ENCODE measurements at regions not wholly inside any gene's neighbourhood (a gene's known extent, or its start where the extent isn't known, plus 50 kb on each side); places are given as distances from the start of the nearest gene placed in this dataset.

DNA sequence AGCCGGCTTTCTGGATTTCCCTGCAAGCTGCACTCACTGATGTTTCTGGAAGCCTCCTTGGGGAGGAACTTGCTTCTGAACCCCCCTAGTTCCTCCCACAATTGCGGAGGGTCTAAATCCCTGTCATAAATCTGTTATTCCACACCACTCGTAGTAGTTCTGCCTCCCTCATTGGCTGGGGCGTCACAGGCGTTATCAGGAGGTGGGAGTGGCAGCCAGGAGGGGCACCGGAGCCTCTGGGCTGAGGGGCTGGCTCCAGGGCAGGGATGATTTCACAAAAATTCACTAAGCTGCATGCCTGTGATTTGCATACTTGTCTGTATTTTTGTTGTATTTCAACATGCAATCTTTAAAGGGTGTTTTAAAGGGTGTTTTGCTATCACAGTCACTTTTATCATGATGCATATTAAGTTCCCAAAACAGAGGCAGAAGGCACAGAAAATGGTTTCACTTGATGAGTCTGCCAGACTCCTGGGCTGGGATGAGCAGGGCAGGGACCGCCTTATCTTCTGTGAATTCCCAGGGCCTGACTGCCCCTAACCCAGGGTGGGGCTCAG is 176.2 kb upstream of the FOXF1 start:
- Histone ChIP-seq H3K27ac (replicated peaks) (no peak overlapping the region), H3K27me3 (ENCODE audit: insufficient read depth, poor library complexity, severe bottlenecking) (no peaks in the 10 kb centered on the region), H3K4me3 (replicated peaks; ENCODE audit: insufficient read depth, low read length) (no peak overlapping the region)
- DNase-seq (ENCODE audit: low read depth in 1 of 2, low spot score in 1 of 2) = no peak
- TF ChIP-seq POLR2AphosphoS5 (IDR thresholded peaks at IDR 0.05; ENCODE audit: low read depth) (no peak), SPI1 (IDR thresholded peaks at IDR 0.05; ENCODE audit: borderline replicate concordance, low read depth) (no peak), GABPA (IDR thresholded peaks at IDR 0.05; ENCODE audit: low read depth) (no peak)
- TF ChIP-seq, protein P1, sequence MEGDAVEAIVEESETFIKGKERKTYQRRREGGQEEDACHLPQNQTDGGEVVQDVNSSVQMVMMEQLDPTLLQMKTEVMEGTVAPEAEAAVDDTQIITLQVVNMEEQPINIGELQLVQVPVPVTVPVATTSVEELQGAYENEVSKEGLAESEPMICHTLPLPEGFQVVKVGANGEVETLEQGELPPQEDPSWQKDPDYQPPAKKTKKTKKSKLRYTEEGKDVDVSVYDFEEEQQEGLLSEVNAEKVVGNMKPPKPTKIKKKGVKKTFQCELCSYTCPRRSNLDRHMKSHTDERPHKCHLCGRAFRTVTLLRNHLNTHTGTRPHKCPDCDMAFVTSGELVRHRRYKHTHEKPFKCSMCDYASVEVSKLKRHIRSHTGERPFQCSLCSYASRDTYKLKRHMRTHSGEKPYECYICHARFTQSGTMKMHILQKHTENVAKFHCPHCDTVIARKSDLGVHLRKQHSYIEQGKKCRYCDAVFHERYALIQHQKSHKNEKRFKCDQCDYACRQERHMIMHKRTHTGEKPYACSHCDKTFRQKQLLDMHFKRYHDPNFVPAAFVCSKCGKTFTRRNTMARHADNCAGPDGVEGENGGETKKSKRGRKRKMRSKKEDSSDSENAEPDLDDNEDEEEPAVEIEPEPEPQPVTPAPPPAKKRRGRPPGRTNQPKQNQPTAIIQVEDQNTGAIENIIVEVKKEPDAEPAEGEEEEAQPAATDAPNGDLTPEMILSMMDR (IDR thresholded peaks at IDR 0.05; ENCODE audit: insufficient read depth, low read length) = no peak
- TF ChIP-seq, protein P2, sequence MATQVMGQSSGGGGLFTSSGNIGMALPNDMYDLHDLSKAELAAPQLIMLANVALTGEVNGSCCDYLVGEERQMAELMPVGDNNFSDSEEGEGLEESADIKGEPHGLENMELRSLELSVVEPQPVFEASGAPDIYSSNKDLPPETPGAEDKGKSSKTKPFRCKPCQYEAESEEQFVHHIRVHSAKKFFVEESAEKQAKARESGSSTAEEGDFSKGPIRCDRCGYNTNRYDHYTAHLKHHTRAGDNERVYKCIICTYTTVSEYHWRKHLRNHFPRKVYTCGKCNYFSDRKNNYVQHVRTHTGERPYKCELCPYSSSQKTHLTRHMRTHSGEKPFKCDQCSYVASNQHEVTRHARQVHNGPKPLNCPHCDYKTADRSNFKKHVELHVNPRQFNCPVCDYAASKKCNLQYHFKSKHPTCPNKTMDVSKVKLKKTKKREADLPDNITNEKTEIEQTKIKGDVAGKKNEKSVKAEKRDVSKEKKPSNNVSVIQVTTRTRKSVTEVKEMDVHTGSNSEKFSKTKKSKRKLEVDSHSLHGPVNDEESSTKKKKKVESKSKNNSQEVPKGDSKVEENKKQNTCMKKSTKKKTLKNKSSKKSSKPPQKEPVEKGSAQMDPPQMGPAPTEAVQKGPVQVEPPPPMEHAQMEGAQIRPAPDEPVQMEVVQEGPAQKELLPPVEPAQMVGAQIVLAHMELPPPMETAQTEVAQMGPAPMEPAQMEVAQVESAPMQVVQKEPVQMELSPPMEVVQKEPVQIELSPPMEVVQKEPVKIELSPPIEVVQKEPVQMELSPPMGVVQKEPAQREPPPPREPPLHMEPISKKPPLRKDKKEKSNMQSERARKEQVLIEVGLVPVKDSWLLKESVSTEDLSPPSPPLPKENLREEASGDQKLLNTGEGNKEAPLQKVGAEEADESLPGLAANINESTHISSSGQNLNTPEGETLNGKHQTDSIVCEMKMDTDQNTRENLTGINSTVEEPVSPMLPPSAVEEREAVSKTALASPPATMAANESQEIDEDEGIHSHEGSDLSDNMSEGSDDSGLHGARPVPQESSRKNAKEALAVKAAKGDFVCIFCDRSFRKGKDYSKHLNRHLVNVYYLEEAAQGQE (IDR thresholded peaks at IDR 0.05; ENCODE audit: insufficient replicate concordance, low read depth) = no peak

DNA sequence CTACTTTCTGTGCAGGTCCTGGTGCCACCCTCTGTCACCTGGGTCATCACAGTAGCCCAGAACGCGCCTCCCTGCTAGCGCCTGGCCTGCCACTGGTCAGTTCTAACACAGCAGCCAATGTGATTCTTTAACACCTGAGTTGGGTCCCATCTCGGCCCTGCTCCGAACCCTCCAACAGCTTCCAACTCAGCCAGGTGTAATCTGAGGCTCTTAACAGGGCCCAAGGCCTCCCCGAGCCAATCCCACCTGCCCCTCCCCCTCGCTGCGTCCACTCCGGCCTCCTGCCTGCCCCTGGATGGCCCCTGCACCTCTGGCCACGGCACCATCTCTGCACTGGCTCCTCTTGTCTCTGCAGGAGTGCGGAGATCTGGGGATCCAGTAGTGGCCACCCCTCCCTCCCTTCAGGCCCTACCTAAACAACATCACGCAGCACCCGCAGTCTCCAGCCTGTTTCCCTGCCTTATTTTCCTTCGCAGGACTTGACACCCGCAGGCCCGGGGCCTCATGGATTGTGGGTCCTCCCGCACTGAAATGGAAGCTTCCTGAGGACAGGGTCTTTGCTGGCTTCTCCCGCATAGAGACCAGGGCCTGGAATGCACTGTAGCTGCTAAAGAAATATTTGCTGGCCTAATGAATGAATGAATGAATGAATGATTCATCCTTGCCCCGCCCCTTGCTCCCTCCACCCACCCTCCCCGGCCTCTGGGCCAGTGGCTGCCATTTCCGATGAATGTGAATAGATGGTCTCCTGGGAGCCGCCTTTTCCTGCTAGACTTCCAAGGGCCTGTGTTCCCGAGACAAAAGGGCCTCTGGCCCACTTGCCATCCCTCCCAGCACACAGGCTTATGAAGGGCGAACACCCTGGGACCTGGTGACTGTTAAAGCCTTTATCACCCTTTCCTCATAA is 174.8 kb upstream of the FOXF1 start:
- no peak overlapping the region for H3K27ac ChIP-seq (replicated peaks)
- H3K27me3 ChIP-seq (ENCODE audit: insufficient read depth, poor library complexity, severe bottlenecking) = no peaks in the 10 kb centered on the region
- no peak for TF ChIP-seq POLR2AphosphoS5 (IDR thresholded peaks at IDR 0.05; ENCODE audit: low read depth)
- TF ChIP-seq GABPA (IDR thresholded peaks at IDR 0.05; ENCODE audit: low read depth) = no peak
- no peak for TF ChIP-seq SPI1 (IDR thresholded peaks at IDR 0.05; ENCODE audit: borderline replicate concordance, low read depth)
- TF ChIP-seq, protein P2 (IDR thresholded peaks at IDR 0.05; ENCODE audit: insufficient replicate concordance, low read depth) = no peak
- TF ChIP-seq, protein P1 (IDR thresholded peaks at IDR 0.05; ENCODE audit: insufficient read depth, low read length) = no peak
- H3K4me3 ChIP-seq (replicated peaks; ENCODE audit: insufficient read depth, low read length) = no peak overlapping the region
- no peak for DNase-seq (ENCODE audit: low read depth in 1 of 2, low spot score in 1 of 2)

DNA sequence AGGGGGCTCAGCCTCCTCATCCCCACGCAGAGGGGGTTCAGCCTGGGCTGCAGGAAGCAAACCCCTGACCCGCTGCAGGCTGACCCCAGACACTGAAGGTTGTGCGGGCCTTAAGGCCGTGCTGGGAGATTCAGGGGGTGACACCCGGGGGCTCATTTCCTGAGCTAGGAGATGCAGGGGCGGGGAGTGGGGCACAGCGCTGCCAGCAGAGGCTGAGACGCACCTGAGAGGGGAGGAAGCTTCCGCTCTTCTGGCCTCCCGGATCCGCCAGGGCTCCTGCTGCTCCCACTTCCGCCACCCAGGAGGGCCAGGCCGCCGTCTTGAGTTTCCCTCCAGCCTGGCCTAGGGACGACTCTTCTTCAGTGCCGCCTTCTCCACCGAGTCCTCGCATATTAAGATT is 173.2 kb upstream of the FOXF1 start:
- Histone ChIP-seq H3K27ac (replicated peaks) (no peak overlapping the region), H3K27me3 (ENCODE audit: insufficient read depth, poor library complexity, severe bottlenecking) (no peaks in the 10 kb centered on the region), H3K4me3 (replicated peaks; ENCODE audit: insufficient read depth, low read length) (no peak overlapping the region)
- no peak for TF ChIP-seq GABPA (IDR thresholded peaks at IDR 0.05; ENCODE audit: low read depth)
- TF ChIP-seq, protein P1 (IDR thresholded peaks at IDR 0.05; ENCODE audit: insufficient read depth, low read length) = no peak
- no peak for TF ChIP-seq SPI1 (IDR thresholded peaks at IDR 0.05; ENCODE audit: borderline replicate concordance, low read depth)
- no peak for TF ChIP-seq POLR2AphosphoS5 (IDR thresholded peaks at IDR 0.05; ENCODE audit: low read depth)
- TF ChIP-seq, protein P2 (IDR thresholded peaks at IDR 0.05; ENCODE audit: insufficient replicate concordance, low read depth) = no peak
- DNase-seq (ENCODE audit: low read depth in 1 of 2, low spot score in 1 of 2) = no peak

Measured in HL-60 (cell line).